ENCODE measurements at regions not wholly inside any gene's neighbourhood (a gene's known extent, or its start where the extent isn't known, plus 50 kb on each side); places are given as distances from the start of the nearest gene placed in this dataset.

DNA sequence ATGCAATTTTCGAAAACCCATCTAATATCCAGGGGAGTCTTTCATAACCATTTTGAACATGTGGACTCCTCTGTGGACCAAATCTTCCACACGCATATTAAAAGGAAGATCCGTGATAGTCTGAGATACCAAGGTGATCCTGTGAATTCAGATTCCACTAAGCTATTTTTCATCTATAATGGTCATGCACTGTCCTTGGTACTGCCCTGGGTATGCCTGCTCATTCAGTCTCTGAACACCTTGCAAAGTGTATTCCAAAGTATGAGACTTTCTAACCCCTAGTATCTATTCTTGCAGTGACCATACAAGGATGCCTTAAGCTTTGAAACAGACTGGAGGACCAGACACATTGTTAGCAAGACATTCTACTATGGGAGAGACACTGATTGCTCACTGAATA, 217.6 kb upstream of the CCDC150 start:
- Mint-ChIP-seq H3K36me3 (peaks cover 6% of the 10 kb centered on the region), H3K27ac (no peak overlapping the region), H3K9me3 (no peaks in the 10 kb centered on the region), H3K4me3 (no peak overlapping the region), H3K4me1 (ENCODE audit: unreplicated experiment) (peaks cover 6% of the 10 kb centered on the region), H3K27me3 (no peaks in the 10 kb centered on the region)
- no peak for DNase-seq (ENCODE audit: extremely low spot score, unreplicated experiment)
- TF ChIP-seq, protein P1, sequence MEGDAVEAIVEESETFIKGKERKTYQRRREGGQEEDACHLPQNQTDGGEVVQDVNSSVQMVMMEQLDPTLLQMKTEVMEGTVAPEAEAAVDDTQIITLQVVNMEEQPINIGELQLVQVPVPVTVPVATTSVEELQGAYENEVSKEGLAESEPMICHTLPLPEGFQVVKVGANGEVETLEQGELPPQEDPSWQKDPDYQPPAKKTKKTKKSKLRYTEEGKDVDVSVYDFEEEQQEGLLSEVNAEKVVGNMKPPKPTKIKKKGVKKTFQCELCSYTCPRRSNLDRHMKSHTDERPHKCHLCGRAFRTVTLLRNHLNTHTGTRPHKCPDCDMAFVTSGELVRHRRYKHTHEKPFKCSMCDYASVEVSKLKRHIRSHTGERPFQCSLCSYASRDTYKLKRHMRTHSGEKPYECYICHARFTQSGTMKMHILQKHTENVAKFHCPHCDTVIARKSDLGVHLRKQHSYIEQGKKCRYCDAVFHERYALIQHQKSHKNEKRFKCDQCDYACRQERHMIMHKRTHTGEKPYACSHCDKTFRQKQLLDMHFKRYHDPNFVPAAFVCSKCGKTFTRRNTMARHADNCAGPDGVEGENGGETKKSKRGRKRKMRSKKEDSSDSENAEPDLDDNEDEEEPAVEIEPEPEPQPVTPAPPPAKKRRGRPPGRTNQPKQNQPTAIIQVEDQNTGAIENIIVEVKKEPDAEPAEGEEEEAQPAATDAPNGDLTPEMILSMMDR (conservative IDR thresholded peaks at IDR 0.05), result no peak

DNA sequence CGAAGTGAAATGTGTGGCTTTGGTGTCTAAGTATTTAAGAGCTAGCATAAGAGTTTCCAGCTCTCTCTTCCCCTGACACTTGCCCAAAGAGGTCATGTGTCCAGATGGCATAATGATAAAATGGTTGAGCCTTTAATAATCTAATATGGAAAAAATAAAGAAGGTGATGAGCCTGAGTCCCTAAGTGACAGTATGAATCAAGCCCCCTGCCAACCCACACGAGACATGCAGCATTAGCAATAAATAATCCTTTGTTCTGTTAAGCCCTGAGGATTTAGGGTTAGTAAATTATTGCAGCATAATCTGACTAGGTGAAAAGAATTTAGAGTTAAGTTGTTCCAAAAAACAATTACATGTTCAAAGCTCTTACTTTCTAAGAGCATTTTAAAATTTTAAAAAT, 217.2 kb upstream of the CCDC150 start:
- peaks cover 6% of the 10 kb centered on the region for H3K4me1 Mint-ChIP-seq (ENCODE audit: unreplicated experiment)
- no peaks in the 10 kb centered on the region for H3K9me3 Mint-ChIP-seq
- H3K4me3 Mint-ChIP-seq, result no peak overlapping the region
- TF ChIP-seq, protein P1 (conservative IDR thresholded peaks at IDR 0.05), result no peak
- H3K36me3 Mint-ChIP-seq, result peaks cover 6% of the 10 kb centered on the region
- no peak overlapping the region for H3K27ac Mint-ChIP-seq
- no peaks in the 10 kb centered on the region for H3K27me3 Mint-ChIP-seq
- DNase-seq (ENCODE audit: extremely low spot score, unreplicated experiment), result no peak

DNA sequence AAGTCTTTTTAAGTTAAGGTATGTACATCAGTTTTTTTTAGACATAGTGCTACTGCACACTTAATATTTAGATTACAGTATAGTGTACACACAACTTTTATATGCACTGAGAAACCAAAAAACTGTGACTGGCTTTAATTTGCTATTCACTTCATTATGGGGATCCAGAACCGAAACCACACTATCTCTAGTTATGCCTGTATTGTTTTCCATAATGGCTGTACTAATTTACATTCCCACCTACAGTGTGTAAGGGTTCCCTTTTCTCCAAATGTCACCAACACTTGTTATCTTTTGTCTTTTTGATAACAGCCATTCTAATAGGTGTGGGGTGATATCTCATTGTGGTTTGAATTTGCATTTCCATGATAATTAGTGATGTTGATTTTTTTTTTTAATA, 213.4 kb upstream of the CCDC150 start:
- TF ChIP-seq, protein P1 (conservative IDR thresholded peaks at IDR 0.05), result no peak
- H3K4me1 Mint-ChIP-seq (ENCODE audit: unreplicated experiment), result peaks cover 16% of the 10 kb centered on the region
- no peak overlapping the region for H3K27ac Mint-ChIP-seq
- peaks cover 14% of the 10 kb centered on the region for H3K36me3 Mint-ChIP-seq
- no peak overlapping the region for H3K4me3 Mint-ChIP-seq
- no peaks in the 10 kb centered on the region for H3K9me3 Mint-ChIP-seq
- no peaks in the 10 kb centered on the region for H3K27me3 Mint-ChIP-seq
- no peak for DNase-seq (ENCODE audit: extremely low spot score, unreplicated experiment)

DNA sequence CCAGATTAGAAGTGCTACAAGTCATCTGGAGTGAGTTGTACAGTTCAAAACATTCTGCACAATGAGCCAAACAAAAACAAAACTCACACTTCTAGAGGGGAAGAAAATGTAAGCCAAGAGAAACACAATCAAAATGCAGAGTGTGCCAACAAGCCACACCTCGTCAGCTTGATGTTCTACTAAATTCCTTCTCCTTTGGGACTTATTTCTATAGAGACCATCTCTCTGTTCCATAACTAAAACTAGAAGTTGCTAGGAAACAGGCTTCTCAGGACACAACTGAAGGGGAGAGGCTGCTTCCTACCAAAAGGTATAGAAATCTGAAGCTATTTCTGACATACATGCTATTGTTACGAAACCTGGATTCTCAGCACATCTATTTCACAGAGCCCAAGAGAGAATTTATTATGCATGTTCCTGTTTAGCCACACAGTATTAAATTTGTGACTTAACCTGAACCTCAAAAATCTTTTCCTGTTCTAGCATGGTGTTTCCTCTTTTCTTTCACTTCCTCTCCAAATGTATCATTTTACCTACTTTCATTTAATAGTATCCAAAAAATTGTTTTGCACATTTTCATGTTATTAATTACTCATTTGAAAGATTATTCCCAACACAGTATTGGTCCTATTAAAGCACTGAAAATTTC, 211.4 kb upstream of the CCDC150 start:
- TF ChIP-seq, protein P1 (conservative IDR thresholded peaks at IDR 0.05), result no peak
- H3K4me3 Mint-ChIP-seq, result no peak overlapping the region
- no peak overlapping the region for H3K27ac Mint-ChIP-seq
- H3K27me3 Mint-ChIP-seq, result no peaks in the 10 kb centered on the region
- H3K36me3 Mint-ChIP-seq, result peaks cover 14% of the 10 kb centered on the region
- DNase-seq (ENCODE audit: extremely low spot score, unreplicated experiment), result no peak
- peaks cover 10% of the 10 kb centered on the region for H3K4me1 Mint-ChIP-seq (ENCODE audit: unreplicated experiment)
- no peaks in the 10 kb centered on the region for H3K9me3 Mint-ChIP-seq

DNA sequence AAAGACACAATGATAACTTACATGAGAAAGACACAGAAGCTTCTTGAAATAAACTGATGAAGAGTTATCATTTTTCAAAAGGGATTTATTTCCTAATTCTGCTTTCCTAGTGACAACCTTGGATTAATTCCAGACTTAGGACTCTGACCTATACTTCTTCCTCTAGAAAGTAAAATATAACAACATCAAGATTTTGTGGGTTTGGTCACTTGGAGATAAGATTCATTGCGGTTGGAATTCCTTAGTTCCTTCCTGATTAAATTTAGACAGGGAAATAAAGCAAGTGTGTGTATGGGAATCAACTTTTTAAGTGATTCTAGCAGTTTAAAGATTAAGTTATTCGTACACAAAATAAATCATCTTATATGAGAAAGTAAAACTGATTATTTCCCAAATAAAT, 208.4 kb upstream of the CCDC150 start:
- Mint-ChIP-seq H3K4me1 (ENCODE audit: unreplicated experiment) (peaks cover 10% of the 10 kb centered on the region), H3K9me3 (no peaks in the 10 kb centered on the region), H3K27me3 (no peaks in the 10 kb centered on the region), H3K27ac (no peak overlapping the region), H3K36me3 (peaks cover 13% of the 10 kb centered on the region), H3K4me3 (no peak overlapping the region)
- no peak for DNase-seq (ENCODE audit: extremely low spot score, unreplicated experiment)
- TF ChIP-seq, protein P1 (conservative IDR thresholded peaks at IDR 0.05), result no peak

DNA sequence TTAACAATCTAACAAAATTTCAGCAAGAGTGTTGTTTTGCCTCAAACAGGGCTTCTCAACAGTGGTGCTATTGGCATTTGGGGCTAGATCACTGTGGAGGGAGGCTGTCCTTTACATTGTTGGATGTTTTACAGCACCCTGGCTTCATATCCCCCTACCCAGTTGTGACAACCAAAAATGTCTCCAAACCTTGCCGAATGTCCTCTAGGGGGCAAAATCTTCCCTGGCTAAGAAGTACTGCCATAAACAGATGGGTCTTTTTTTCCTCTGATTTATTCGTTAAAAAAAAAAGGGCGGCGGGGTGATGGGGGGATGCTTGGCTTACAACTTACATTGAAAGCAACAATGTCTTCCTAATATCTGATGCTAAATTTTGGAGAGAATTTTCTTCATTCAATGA, 207.6 kb upstream of the CCDC150 start:
- Mint-ChIP-seq H3K4me1 (ENCODE audit: unreplicated experiment) (peaks cover 10% of the 10 kb centered on the region), H3K9me3 (no peaks in the 10 kb centered on the region), H3K36me3 (peaks cover 13% of the 10 kb centered on the region), H3K27me3 (no peaks in the 10 kb centered on the region), H3K4me3 (no peak overlapping the region), H3K27ac (no peak overlapping the region)
- TF ChIP-seq, protein P1 (conservative IDR thresholded peaks at IDR 0.05), result peak; percentile 73
- DNase-seq (ENCODE audit: extremely low spot score, unreplicated experiment), result no peak

All from type B pancreatic cell (in vitro differentiated cells).